ENCODE measurements at regions not wholly inside any gene's neighbourhood (a gene's known extent, or its start where the extent isn't known, plus 50 kb on each side); places are given as distances from the start of the nearest gene placed in this dataset.

DNA sequence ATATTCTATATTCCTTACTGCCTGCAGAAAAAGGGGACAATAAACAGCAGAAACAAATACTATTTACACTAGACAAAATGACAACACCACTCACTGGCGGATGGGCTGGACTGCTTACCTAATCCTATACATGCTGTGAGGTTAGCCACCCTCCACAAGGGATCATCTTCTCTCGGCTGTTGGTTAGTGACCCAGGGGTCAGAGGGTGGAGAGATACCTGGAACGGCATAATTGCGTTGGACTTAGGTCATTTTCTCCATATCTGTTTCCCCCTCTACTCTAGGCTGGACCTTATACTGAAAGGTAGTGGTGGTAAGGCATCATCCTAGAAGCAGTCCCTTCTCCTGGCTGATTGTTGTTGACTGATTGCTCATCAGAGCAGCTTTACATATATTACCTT, 286.8 kb upstream of the UGT8 start:
- Histone ChIP-seq H3K9me3 (no peaks in the 10 kb centered on the region), H3K4me1 (ENCODE audit: insufficient read depth) (no peaks in the 10 kb centered on the region), H3K4me3 (no peak overlapping the region), H3K27me3 (no peaks in the 10 kb centered on the region), H3K36me3 (no peaks in the 10 kb centered on the region), H3K27ac (no peak overlapping the region)
- 74 to 83% (median 81%) methylated on average over 4 of the region's 4 CpGs for WGBS, 3 donors
- TF ChIP-seq POLR2A (IDR thresholded peaks at IDR 0.05) (no peak), EP300 (IDR thresholded peaks at IDR 0.05) (no peak)
- TF ChIP-seq, protein P1, sequence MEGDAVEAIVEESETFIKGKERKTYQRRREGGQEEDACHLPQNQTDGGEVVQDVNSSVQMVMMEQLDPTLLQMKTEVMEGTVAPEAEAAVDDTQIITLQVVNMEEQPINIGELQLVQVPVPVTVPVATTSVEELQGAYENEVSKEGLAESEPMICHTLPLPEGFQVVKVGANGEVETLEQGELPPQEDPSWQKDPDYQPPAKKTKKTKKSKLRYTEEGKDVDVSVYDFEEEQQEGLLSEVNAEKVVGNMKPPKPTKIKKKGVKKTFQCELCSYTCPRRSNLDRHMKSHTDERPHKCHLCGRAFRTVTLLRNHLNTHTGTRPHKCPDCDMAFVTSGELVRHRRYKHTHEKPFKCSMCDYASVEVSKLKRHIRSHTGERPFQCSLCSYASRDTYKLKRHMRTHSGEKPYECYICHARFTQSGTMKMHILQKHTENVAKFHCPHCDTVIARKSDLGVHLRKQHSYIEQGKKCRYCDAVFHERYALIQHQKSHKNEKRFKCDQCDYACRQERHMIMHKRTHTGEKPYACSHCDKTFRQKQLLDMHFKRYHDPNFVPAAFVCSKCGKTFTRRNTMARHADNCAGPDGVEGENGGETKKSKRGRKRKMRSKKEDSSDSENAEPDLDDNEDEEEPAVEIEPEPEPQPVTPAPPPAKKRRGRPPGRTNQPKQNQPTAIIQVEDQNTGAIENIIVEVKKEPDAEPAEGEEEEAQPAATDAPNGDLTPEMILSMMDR (IDR thresholded peaks at IDR 0.05): no peak
- intact Hi-C loops (cut with DNase I): no loop called here
- no peak for DNase-seq

DNA sequence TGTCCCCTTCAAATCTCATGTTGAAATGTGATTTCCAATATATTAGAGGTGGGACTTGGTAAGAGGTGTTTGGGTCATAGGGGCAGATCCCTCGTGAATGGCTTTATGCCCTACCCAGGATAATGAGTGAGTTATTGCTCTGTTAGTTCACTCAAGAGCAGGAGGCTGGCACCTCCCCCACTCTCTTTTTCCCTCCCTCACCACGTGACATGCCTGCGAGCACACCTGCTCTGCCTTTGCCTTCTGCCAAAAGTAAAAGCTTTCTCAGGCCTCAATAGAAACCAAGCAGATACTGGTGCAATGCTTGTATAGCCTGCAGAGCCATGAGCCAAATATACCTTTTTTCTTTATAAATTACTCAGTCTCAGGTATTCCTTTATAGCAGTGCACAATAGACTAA, 286.3 kb upstream of the UGT8 start:
- intact Hi-C loops (cut with DNase I): no loop called here
- Histone ChIP-seq H3K4me3 (no peak overlapping the region), H3K9me3 (no peaks in the 10 kb centered on the region), H3K36me3 (no peaks in the 10 kb centered on the region), H3K4me1 (ENCODE audit: insufficient read depth) (no peaks in the 10 kb centered on the region), H3K27ac (no peak overlapping the region), H3K27me3 (no peaks in the 10 kb centered on the region)
- WGBS, 3 donors: 72 to 82% (median 76%) methylated on average over 3 of the region's 3 CpGs
- no peak for DNase-seq
- TF ChIP-seq, protein P1 (IDR thresholded peaks at IDR 0.05): no peak
- no peak for TF ChIP-seq POLR2A (IDR thresholded peaks at IDR 0.05)
- TF ChIP-seq EP300 (IDR thresholded peaks at IDR 0.05): no peak

DNA sequence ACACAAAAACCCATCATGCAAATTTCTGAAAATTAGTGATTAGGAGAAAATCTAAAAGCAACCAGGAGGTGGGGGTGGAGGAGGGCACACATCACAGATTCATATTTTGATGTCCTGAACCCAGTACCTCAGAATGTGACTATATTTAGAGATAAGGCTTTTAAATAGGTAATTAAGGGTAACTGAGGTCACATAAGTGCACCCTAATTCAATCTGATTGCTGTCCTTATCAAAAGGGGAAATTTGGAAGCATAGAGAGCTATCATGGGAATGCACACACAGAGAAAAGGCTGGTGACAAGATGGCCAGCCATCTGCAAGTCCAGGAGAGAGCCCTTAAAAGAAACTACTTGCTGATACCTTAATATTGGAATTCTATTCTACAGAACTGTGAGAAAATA, 281.8 kb upstream of the UGT8 start:
- no peak overlapping the region for H3K4me3 ChIP-seq
- no peak for DNase-seq
- no peak overlapping the region for H3K27ac ChIP-seq
- intact Hi-C loops (cut with DNase I): no loop called here
- H3K9me3 ChIP-seq: no peaks in the 10 kb centered on the region
- no peaks in the 10 kb centered on the region for H3K4me1 ChIP-seq (ENCODE audit: insufficient read depth)
- no peaks in the 10 kb centered on the region for H3K36me3 ChIP-seq
- H3K27me3 ChIP-seq: no peaks in the 10 kb centered on the region
- TF ChIP-seq EP300 (IDR thresholded peaks at IDR 0.05): no peak
- TF ChIP-seq, protein P1 (IDR thresholded peaks at IDR 0.05): no peak
- no peak for TF ChIP-seq POLR2A (IDR thresholded peaks at IDR 0.05)

DNA sequence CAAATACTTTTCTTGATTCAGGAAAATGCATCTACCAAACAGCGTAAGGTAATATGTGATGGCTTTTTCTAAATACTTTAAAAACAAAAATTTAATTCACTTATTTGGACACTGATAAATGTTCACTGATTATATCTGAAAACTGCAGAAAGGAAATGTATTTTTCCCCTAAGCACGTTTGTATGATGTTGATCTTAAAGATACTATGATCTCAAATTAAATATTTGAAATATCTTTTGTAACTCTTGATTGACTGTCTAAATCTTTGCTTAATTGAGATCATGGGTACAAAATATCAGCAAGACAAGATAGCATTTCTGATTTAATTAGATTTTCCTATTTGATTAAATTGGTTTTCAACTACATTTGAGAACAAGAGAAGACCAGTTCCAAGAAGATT, 281.0 kb upstream of the UGT8 start:
- no peak for DNase-seq
- WGBS, 3 donors: 84 to 87% (median 86%) methylated on average over 2 of the region's 2 CpGs
- Histone ChIP-seq H3K4me3 (no peak overlapping the region), H3K36me3 (no peaks in the 10 kb centered on the region), H3K9me3 (no peaks in the 10 kb centered on the region), H3K27ac (no peak overlapping the region), H3K4me1 (ENCODE audit: insufficient read depth) (no peaks in the 10 kb centered on the region), H3K27me3 (no peaks in the 10 kb centered on the region)
- intact Hi-C loops (cut with DNase I): no loop called here
- TF ChIP-seq POLR2A (IDR thresholded peaks at IDR 0.05) (no peak), EP300 (IDR thresholded peaks at IDR 0.05) (no peak)
- TF ChIP-seq, protein P1 (IDR thresholded peaks at IDR 0.05): no peak

DNA sequence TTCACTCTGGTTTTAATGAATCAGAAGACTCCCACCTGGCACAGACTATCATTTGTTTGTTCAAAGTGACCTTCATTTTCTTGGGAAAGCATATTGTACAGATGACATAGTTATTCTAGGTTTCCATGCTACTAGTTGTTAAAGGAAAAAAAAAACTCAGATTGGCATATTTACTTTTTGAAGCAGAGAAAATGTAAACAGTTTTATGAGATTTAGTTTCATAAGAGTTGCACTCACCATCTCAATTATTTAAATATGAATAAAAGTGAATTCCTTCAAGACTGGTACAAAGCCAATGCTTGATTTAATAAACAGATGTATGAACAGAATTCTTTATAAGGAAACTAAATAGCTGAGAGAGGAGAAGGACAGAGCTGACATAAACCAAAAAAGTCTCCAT, 280.3 kb upstream of the UGT8 start:
- Histone ChIP-seq H3K4me1 (ENCODE audit: insufficient read depth) (no peaks in the 10 kb centered on the region), H3K4me3 (no peak overlapping the region), H3K27me3 (no peaks in the 10 kb centered on the region), H3K36me3 (no peaks in the 10 kb centered on the region), H3K9me3 (no peaks in the 10 kb centered on the region), H3K27ac (no peak overlapping the region)
- intact Hi-C loops (cut with DNase I): no loop called here
- DNase-seq: no peak
- no peak for TF ChIP-seq POLR2A (IDR thresholded peaks at IDR 0.05)

Measured in ovary (tissue), 7 donors.